HepG2 (cell line): ENCODE measurements at regions not wholly inside any gene's neighbourhood (a gene's known extent, or its start where the extent isn't known, plus 50 kb on each side); places are given as distances from the start of the nearest gene placed in this dataset.

Source experiments
- CTCF ChIP-seq: sonication (generic); formaldehyde crosslinking; IDR thresholded peaks from 2 replicates; pipeline ENCODE4 v1.5.0; 2020; ENCODE audit warnings: mild to moderate bottlenecking, missing genetic modification reagents, moderate library complexity
- IRF2 ChIP-seq: IDR thresholded peaks from 2 replicates; pipeline ENCODE4 v1.6.1; 2018; ENCODE audit warnings: missing genetic modification reagents, missing compliant biosample characterization
- SIN3A ChIP-seq: IDR thresholded peaks from 2 replicates; pipeline ENCODE4 v1.6.1; 2011; ENCODE audit warnings: low read depth, mild to moderate bottlenecking, control low read depth, low read length, borderline replicate concordance
- SIN3B ChIP-seq: fragments of 150-350 bp; IDR thresholded peaks from 2 replicates; pipeline ENCODE4 v1.6.1; 2014; ENCODE audit warnings: low read length

GRCh38 chr11:8766043-8766987, 83.7 kb downstream of the RPL27A start:
- TF ChIP-seq CTCF (CRISPR knock-in tag) (no peak), SIN3B (no peak), SIN3A (no peak), IRF2 (no peak)
